Ovary (tissue), 7 donors: ENCODE measurements at regions not wholly inside any gene's neighbourhood (a gene's known extent, or its start where the extent isn't known, plus 50 kb on each side); places are given as distances from the start of the nearest gene placed in this dataset.

Source experiments
- DNase-seq, 5 donors: peaks; one replicate each; pipeline ENCODE4 v3.0.0-alpha.2; 2019 to 2020
- H3K27ac ChIP-seq, 2 donors: fragments of 200-600 bp; one replicate each; pipeline versions ENCODE4 v1.5.1 to v1.8.0; 2019 to 2022
- H3K27me3 ChIP-seq: fragments of 200-600 bp; one replicate; pipeline ENCODE4 v1.8.0; 2022
- H3K36me3 ChIP-seq: fragments of 200-600 bp; sonication (generic); one replicate; pipeline ENCODE4 v1.5.1; 2019
- H3K4me1 ChIP-seq: one replicate; pipeline ENCODE4 v1.8.1; 2013; ENCODE audit warnings: mild to moderate bottlenecking, moderate library complexity; ENCODE audit not compliant: insufficient read depth
- H3K4me3 ChIP-seq: fragments of 200-600 bp; sonication (generic); one replicate; pipeline ENCODE4 v1.5.1; 2017
- H3K9me3 ChIP-seq, 2 donors: fragments of 200-600 bp in 1 of 2; sonication (generic) in 1 of 2; one replicate each; pipeline versions ENCODE4 v1.5.1 to v1.8.1; 2013 to 2019; ENCODE audit warnings: mild to moderate bottlenecking in 1 of 2, moderate library complexity in 1 of 2
- EP300 ChIP-seq: sonication (generic); formaldehyde crosslinking; IDR thresholded peaks from one replicate; pipeline ENCODE4 v1.6.1; 2017; ENCODE audit warnings: antibody characterized with exemption
- POLR2A ChIP-seq: fragments of 450-650 bp; IDR thresholded peaks from one replicate; pipeline ENCODE4 v1.6.1; 2017; ENCODE audit warnings: antibody characterized with exemption, mild to moderate bottlenecking, moderate library complexity
- WGBS, 3 donors: extraction: QIAGEN DNeasy Blood & Tissue Kit in 1 of 3; methylation state at CpG; one replicate each; pipeline versions ENCODE4 v1.1.5 to v1.1.7; 2013 to 2017; 5-methylcytosine and 5-hydroxymethylcytosine counted together
- intact Hi-C, 4 donors: fragments of 100-400 bp; cut with DNase I; formaldehyde crosslinking; loops; one replicate each; pipeline versions ENCODE4 v1.11.0 to v1.15.1; 2022 to 2023
- TF ChIP-seq, protein P1 (sequence below), 3 donors: fragments of 450-650 bp in 2 of 3; fragments of 200-600 bp in 1 of 3; IDR thresholded peaks; one replicate each; pipeline versions ENCODE4 v1.5.1 to v1.8.0; 2016 to 2022; ENCODE audit warnings: antibody characterized with exemption in 3 of 3, mild to moderate bottlenecking in 1 of 3
- donor health status: DM: no; HTN: no; CAD: no; lungs with moderate emphysema.
- donor health status: DM: no; HTN: no; CAD: no.
- donor health status: Bipolar disorder and iron deficiency.
- donor health status: DM: no; HTN: no; CAD: no.
- donor health status: DM: yes; HTN: yes; CAD: no.

DNA sequence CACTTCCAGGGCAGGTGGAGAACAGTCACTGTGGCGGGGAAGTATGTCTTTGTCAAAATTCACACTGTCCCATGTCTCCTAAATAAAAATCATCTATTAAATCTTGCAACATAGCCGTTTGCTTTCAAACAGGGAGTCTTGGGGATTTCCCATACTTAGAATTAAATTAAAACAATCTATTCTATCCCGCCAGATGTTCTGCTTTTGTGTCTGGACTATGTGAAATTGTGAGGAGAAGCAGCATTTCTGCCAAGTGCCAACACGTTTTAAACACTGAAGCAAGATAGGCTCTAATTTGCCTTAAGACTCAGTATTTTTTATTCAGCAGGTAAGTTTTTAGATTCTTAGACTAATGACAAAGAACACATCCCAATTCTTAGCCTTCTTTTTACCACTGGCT lies 73.7 kb downstream of the SPATA31C2 start:
- H3K36me3 ChIP-seq: no peaks in the 10 kb centered on the region
- H3K4me1 ChIP-seq: no peaks in the 10 kb centered on the region
- H3K9me3 ChIP-seq: no peaks in the 10 kb centered on the region
- WGBS, 3 donors: 24 to 48% (median 36%) methylated on average over 4 of the region's 4 CpGs
- no peak overlapping the region for H3K4me3 ChIP-seq
- TF ChIP-seq EP300 (no peak), POLR2A (no peak)
- no peak overlapping the region for H3K27ac ChIP-seq
- H3K27me3 ChIP-seq: no peaks in the 10 kb centered on the region
- intact Hi-C loops: no loop called here
- no peak for DNase-seq

DNA sequence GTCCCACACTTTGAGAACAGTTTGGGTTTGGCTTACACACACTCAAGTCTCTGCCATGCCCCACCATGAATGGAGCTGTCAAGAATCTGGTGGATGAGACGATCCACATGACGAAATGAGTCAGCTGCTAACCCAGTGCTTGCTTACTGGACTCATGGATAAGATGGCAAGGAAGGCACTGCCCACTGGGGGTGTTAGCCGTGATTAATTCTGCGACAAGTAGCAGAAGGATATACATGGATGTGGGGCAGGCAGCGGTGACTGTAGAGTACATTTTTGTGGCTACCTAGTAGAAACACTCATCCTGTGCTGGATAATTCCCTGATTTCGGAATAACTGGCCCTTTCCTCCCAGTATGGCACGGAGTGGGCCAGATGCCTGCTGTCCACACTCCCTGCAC lies 77.5 kb downstream of the SPATA31C2 start:
- no peak overlapping the region for H3K4me3 ChIP-seq
- no peaks in the 10 kb centered on the region for H3K27me3 ChIP-seq

DNA sequence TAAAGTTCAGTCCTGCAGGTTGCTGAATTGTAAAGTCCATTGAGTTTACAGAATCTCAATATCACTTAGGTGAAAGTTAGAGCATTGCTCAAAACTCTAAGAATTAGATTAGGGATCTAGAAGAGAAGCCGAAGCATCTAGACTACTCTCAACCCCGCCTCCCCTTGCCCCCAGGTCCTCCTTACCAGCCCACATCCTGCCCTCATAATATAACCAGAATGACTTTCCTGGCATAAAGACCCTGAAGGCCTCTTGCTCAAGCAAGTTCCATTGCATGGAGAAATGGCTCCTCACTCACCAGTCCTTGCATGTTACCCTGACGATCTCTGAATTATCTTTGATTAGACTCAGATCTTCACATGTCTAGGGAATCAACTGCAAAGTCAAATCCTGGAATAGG lies 78.8 kb downstream of the SPATA31C2 start:
- DNase-seq: no peak
- intact Hi-C loops: no loop called here
- Histone ChIP-seq H3K36me3 (no peaks in the 10 kb centered on the region), H3K9me3 (no peaks in the 10 kb centered on the region), H3K4me3 (no peak overlapping the region), H3K4me1 (no peaks in the 10 kb centered on the region), H3K27me3 (no peaks in the 10 kb centered on the region), H3K27ac (no peak overlapping the region)
- 86 to 92% (median 90%) methylated on average over 3 of the region's 3 CpGs for WGBS, 3 donors
- TF ChIP-seq, protein P1, sequence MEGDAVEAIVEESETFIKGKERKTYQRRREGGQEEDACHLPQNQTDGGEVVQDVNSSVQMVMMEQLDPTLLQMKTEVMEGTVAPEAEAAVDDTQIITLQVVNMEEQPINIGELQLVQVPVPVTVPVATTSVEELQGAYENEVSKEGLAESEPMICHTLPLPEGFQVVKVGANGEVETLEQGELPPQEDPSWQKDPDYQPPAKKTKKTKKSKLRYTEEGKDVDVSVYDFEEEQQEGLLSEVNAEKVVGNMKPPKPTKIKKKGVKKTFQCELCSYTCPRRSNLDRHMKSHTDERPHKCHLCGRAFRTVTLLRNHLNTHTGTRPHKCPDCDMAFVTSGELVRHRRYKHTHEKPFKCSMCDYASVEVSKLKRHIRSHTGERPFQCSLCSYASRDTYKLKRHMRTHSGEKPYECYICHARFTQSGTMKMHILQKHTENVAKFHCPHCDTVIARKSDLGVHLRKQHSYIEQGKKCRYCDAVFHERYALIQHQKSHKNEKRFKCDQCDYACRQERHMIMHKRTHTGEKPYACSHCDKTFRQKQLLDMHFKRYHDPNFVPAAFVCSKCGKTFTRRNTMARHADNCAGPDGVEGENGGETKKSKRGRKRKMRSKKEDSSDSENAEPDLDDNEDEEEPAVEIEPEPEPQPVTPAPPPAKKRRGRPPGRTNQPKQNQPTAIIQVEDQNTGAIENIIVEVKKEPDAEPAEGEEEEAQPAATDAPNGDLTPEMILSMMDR (IDR thresholded peaks at IDR 0.05): no peak
- TF ChIP-seq EP300 (no peak), POLR2A (no peak)

More for the DNA sequence above, 77.5 kb downstream of the SPATA31C2 start:
- Histone ChIP-seq H3K9me3 (no peaks in the 10 kb centered on the region), H3K27ac (no peak overlapping the region), H3K36me3 (no peaks in the 10 kb centered on the region), H3K4me1 (no peaks in the 10 kb centered on the region)
- TF ChIP-seq, protein P1 (IDR thresholded peaks at IDR 0.05): no peak
- no peak for TF ChIP-seq EP300
- TF ChIP-seq POLR2A: no peak
- WGBS, 3 donors: 94 to 96% (median 95%) methylated on average over 7 of the region's 7 CpGs
- DNase-seq: no peak
- intact Hi-C loops: no loop called here

DNA sequence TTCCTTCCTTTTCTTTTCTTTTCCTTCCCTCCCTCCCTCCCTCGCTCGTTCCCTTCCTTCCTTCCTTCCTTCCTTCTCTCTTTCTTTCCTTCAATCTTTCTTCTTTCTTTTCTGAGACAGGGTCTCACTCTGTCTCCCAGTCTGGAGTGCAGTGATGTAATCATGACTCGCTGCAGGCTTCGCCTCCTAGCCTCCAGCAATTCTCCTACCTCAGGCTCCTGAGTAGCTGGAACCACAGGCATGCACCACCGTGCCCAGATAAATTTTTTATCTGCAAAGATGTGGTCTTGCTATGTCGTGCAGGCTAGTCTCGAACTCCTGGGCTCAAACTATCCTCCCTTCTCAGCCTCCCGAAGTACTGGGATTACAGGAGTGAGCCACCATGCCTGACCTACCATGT lies 81.4 kb downstream of the SPATA31C2 start:
- Histone ChIP-seq H3K4me1 (no peaks in the 10 kb centered on the region), H3K4me3 (no peak overlapping the region), H3K9me3 (no peaks in the 10 kb centered on the region), H3K27ac (no peak overlapping the region), H3K27me3 (no peaks in the 10 kb centered on the region), H3K36me3 (no peaks in the 10 kb centered on the region)
- TF ChIP-seq, protein P1 (IDR thresholded peaks at IDR 0.05): no peak
- TF ChIP-seq EP300: no peak
- intact Hi-C loops: no loop called here
- no peak for DNase-seq
- WGBS, 3 donors: 86 to 90% (median 88%) methylated on average over 8 of the region's 8 CpGs

DNA sequence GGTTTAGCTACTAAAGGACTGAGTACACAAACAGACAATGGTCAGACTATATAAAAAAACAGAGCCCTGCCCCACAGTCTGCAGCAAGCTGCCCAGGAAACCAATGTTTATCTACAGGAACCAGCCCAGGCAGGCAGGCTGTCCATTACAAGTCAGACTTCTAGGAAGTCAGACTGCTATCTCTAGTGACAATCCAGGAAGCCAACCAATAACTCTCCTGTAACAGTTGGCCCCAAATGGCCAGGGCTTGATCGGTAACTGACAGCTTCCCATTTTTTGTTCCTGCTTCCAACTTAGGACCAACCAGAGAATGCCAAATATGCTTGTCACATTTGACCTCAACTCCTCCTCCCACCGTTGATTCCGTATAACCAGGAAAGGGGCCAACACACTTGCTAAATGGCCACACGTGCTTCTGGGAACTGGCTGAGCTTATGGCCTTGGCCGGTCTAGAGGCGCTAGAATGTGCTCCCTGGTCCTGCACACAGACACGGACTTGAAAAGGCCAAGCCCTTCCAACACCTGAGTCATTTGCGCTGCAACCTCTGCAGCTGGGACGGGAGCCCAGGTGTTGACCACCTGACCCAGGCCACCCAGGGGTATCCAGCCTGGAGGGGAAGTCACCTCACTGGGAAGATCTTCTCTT lies 79.6 kb upstream of the CDK20 start:
- no peaks in the 10 kb centered on the region for H3K27me3 ChIP-seq
- intact Hi-C loops: no loop called here
- H3K4me3 ChIP-seq: no peak overlapping the region
- DNase-seq: no peak
- WGBS, 3 donors: 55 to 65% (median 56%) methylated on average over 9 of the region's 9 CpGs
- no peaks in the 10 kb centered on the region for H3K36me3 ChIP-seq
- TF ChIP-seq, protein P1 (IDR thresholded peaks at IDR 0.05): no peak
- TF ChIP-seq POLR2A: no peak
- no peak for TF ChIP-seq EP300
- no peaks in the 10 kb centered on the region for H3K9me3 ChIP-seq
- no peak overlapping the region for H3K27ac ChIP-seq
- no peaks in the 10 kb centered on the region for H3K4me1 ChIP-seq
